GM18520 (cell line): ENCODE measurements at regions not wholly inside any gene's neighbourhood (a gene's known extent, or its start where the extent isn't known, plus 50 kb on each side); places are given as distances from the start of the nearest gene placed in this dataset.
"Not testable (repeated sequence)": the region's sequence is repeated elsewhere in the genome, so short reads cannot be mapped to it uniquely, and the experiment has no call there.

Source experiments
- ATAC-seq: cut with Tn5 transposase; IDR thresholded peaks from one replicate; pipeline ENCODE4 v1.9.1; 2021; ENCODE audit not compliant: unreplicated experiment

GRCh38 chr5:27220752-27221151, 182.4 kb upstream of the CDH9 start:
- ATAC-seq = no peak

- no peak for ATAC-seq
Measured at GRCh38 chr5:27217977-27218376, 179.6 kb upstream of the CDH9 start.

GRCh38 chr5:27217155-27217956, 179.0 kb upstream of the CDH9 start:
- no peak for ATAC-seq

GRCh38 chr5:27216367-27216950, 178.1 kb upstream of the CDH9 start:
- ATAC-seq = no peak

GRCh38 chr5:27208051-27208450, 169.7 kb upstream of the CDH9 start:
- no peak for ATAC-seq

GRCh38 chr5:27191786-27192510, 153.6 kb upstream of the CDH9 start:
- no peak for ATAC-seq

- no peak for ATAC-seq
Measured at GRCh38 chr5:27172693-27173092, 134.3 kb upstream of the CDH9 start.

GRCh38 chr5:27171761-27172261, 133.4 kb upstream of the CDH9 start:
- no peak for ATAC-seq

- no peak for ATAC-seq
Measured at GRCh38 chr5:27158775-27159174, 120.4 kb upstream of the CDH9 start.

GRCh38 chr5:27158171-27158570, 119.8 kb upstream of the CDH9 start:
- no peak for ATAC-seq

- ATAC-seq = no peak
Measured at GRCh38 chr5:27144456-27144855, 106.1 kb upstream of the CDH9 start.

GRCh38 chr5:27140831-27141230, 102.4 kb upstream of the CDH9 start:
- ATAC-seq = no peak

- ATAC-seq = no peak
Measured at GRCh38 chr5:27130587-27130986, 92.2 kb upstream of the CDH9 start.

- no peak for ATAC-seq
Measured at GRCh38 chr5:27129926-27130325, 91.5 kb upstream of the CDH9 start.

GRCh38 chr5:27125856-27126255, 87.5 kb upstream of the CDH9 start:
- ATAC-seq = no peak

GRCh38 chr5:27124590-27124989, 86.2 kb upstream of the CDH9 start:
- no peak for ATAC-seq

GRCh38 chr5:27119736-27120321, 81.4 kb upstream of the CDH9 start:
- not testable (repeated sequence) for ATAC-seq

GRCh38 chr5:27103486-27103885, 65.1 kb upstream of the CDH9 start:
- ATAC-seq = no peak

- not testable (repeated sequence) for ATAC-seq
Measured at GRCh38 chr5:27095761-27096160, 57.4 kb upstream of the CDH9 start.

- no peak for ATAC-seq
Measured at GRCh38 chr5:27093279-27093678, 54.9 kb upstream of the CDH9 start.

GRCh38 chr5:27091858-27092257, 53.5 kb upstream of the CDH9 start:
- no peak for ATAC-seq
